Colonic mucosa (tissue), 4 donors: ENCODE measurements at regions not wholly inside any gene's neighbourhood (a gene's known extent, or its start where the extent isn't known, plus 50 kb on each side); places are given as distances from the start of the nearest gene placed in this dataset.

Experiments
- DNase-seq: peaks from one replicate; pipeline ENCODE4 v3.0.0-alpha.2; 2020
- H3K27ac ChIP-seq: fragments of 200-600 bp; one replicate; pipeline ENCODE4 v1.8.0; 2021
- H3K27me3 ChIP-seq: fragments of 200-600 bp; one replicate; pipeline ENCODE4 v1.8.0; 2021
- H3K36me3 ChIP-seq: fragments of 200-600 bp; one replicate; pipeline ENCODE4 v1.8.0; 2021
- H3K4me1 ChIP-seq: fragments of 200-600 bp; one replicate; pipeline ENCODE4 v1.8.0; 2021; ENCODE audit warnings: mild to moderate bottlenecking
- H3K4me3 ChIP-seq: fragments of 200-600 bp; one replicate; pipeline ENCODE4 v1.8.0; 2021
- H3K9ac ChIP-seq, 2 donors: one replicate each; pipeline ENCODE4 v1.7.0; 2013; ENCODE audit warnings: control low read depth in 2 of 2, low read depth in 2 of 2, low read length in 2 of 2
- H3K9me3 ChIP-seq: fragments of 200-600 bp; one replicate; pipeline ENCODE4 v1.8.0; 2021
- intact Hi-C: fragments of 100-400 bp; cut with DNase I; formaldehyde crosslinking; loops from one replicate; pipeline ENCODE4 v1.14.1; 2022
- TF ChIP-seq, protein P1 (sequence below): fragments of 200-600 bp; IDR thresholded peaks from one replicate; pipeline ENCODE4 v1.8.0; 2022; ENCODE audit warnings: antibody characterized with exemption, mild to moderate bottlenecking
- donor health status: healthy.
- donor health status: DM: no; HTN: no; CAD: no.
- donor health status: DM: no; HTN: no; CAD: no.

DNA sequence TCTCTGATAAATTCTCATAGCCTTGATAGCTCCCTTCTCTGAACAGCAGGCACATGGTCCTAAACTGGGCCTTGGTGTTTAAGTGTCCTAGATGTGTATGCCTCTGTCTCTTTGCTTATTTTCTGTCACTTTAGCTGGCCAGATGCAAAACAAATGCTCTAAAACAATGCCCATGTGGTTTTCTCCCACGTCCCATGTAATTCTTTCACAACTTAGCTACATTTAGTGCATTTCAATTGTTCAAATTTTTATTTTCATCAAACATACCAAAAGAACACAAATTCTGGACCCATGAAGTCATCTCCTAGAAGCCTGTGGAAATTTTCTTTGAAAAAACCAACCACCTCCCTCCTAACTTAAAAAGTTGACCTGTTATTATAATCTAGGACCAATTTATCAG is 491.3 kb upstream of the AGTR1 start:
- intact Hi-C loops, result no loop called here
- H3K36me3 ChIP-seq, result no peaks in the 10 kb centered on the region
- TF ChIP-seq, protein P1, sequence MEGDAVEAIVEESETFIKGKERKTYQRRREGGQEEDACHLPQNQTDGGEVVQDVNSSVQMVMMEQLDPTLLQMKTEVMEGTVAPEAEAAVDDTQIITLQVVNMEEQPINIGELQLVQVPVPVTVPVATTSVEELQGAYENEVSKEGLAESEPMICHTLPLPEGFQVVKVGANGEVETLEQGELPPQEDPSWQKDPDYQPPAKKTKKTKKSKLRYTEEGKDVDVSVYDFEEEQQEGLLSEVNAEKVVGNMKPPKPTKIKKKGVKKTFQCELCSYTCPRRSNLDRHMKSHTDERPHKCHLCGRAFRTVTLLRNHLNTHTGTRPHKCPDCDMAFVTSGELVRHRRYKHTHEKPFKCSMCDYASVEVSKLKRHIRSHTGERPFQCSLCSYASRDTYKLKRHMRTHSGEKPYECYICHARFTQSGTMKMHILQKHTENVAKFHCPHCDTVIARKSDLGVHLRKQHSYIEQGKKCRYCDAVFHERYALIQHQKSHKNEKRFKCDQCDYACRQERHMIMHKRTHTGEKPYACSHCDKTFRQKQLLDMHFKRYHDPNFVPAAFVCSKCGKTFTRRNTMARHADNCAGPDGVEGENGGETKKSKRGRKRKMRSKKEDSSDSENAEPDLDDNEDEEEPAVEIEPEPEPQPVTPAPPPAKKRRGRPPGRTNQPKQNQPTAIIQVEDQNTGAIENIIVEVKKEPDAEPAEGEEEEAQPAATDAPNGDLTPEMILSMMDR, result no peak
- H3K9me3 ChIP-seq, result no peaks in the 10 kb centered on the region
- H3K27me3 ChIP-seq, result no peaks in the 10 kb centered on the region
- no peak for DNase-seq
- H3K27ac ChIP-seq, result no peak overlapping the region
- no peak overlapping the region for H3K9ac ChIP-seq
- no peak overlapping the region for H3K4me3 ChIP-seq
- H3K4me1 ChIP-seq, result no peaks in the 10 kb centered on the region

DNA sequence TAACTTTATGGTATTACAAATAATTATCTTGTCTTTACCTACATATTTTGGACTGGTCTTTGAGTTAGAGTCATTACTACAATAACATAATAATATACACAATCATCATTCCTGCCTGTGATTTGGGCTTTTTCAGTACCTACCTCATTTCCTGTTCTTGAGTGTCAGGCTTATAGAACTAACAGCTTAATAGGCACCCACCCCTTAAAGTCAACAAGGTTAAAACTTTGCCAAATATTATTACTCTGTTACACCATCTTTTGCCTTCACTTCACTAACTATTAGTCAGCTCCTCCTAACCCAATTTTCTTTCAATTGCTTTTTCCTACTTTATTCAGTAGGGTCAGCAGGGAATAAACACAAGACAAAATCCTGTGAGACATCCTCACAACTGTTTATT is 488.7 kb upstream of the AGTR1 start:
- intact Hi-C loops, result no loop called here
- Histone ChIP-seq H3K9ac (no peak overlapping the region), H3K9me3 (no peaks in the 10 kb centered on the region), H3K27me3 (no peaks in the 10 kb centered on the region), H3K36me3 (no peaks in the 10 kb centered on the region), H3K27ac (no peak overlapping the region), H3K4me3 (no peak overlapping the region), H3K4me1 (no peaks in the 10 kb centered on the region)
- TF ChIP-seq, protein P1, result no peak
- DNase-seq, result no peak

DNA sequence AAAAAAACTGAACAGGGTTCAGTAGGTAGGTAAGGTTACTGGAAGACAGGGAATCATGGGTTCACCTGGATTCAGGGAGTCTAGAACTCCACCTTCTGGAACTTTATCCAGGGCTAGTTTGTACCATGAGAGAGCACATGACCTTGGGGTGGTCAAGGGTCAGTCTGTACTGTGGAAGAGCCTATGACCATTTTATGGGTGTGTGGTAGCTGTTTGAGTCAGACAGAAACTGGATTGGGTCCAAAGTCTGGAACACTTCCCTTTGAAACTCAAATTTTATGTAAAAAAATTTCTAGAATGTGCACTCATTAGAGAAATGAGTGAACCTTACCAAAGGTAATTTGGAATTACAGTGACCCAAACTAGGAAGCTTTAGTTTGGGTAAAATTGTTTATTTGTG is 486.0 kb upstream of the AGTR1 start:
- H3K4me3 ChIP-seq, result no peak overlapping the region
- intact Hi-C loops, result no loop called here
- no peaks in the 10 kb centered on the region for H3K4me1 ChIP-seq
- no peaks in the 10 kb centered on the region for H3K27me3 ChIP-seq
- DNase-seq, result peak; percentile 28
- no peak overlapping the region for H3K27ac ChIP-seq
- no peaks in the 10 kb centered on the region for H3K9me3 ChIP-seq
- H3K9ac ChIP-seq, result no peak overlapping the region
- H3K36me3 ChIP-seq, result no peaks in the 10 kb centered on the region
- TF ChIP-seq, protein P1, result no peak

DNA sequence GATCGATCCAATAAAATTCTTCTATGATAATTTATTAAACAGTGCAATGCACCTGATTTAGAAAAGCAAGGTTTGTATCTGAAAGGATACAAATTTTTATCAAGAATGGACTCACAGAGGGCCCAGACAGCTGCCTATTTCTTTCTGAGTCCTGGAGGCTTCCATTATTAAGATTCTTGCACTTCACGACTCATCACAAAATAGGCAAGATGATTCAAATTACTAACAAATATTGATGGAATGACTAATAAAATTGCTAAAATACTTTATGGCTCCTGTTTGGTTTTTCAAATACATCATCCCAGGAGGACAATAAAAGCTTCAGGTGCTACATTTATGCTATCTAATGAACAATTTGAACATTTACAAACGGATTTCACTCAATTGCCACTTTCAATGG is 483.0 kb upstream of the AGTR1 start:
- Histone ChIP-seq H3K4me3 (no peak overlapping the region), H3K9me3 (no peaks in the 10 kb centered on the region), H3K27me3 (no peaks in the 10 kb centered on the region), H3K4me1 (no peaks in the 10 kb centered on the region), H3K27ac (no peak overlapping the region), H3K36me3 (no peaks in the 10 kb centered on the region), H3K9ac (no peak overlapping the region)
- TF ChIP-seq, protein P1, result no peak
- intact Hi-C loops, result no loop called here
- no peak for DNase-seq

DNA sequence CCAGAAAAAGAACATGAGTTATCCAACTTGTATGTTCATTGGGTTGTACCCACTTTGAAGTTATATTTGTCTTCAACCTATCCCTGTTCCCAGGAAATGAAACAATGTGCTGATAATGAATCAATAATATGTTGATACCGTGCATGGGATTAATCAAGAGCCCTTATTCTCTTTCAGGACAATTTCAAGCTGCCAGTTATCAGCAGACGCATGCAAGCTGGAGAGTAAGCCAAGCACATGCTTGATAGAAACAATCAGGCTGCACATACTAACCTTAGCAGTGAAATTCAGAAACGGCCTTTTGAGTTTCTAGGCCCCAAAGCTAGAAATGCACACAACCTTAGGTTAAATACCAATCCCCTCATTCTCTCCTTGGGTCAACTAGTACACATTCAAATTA is 480.4 kb upstream of the AGTR1 start:
- no peaks in the 10 kb centered on the region for H3K9me3 ChIP-seq
- DNase-seq, result no peak
- TF ChIP-seq, protein P1, result no peak
- H3K9ac ChIP-seq, result no peak overlapping the region
- H3K4me3 ChIP-seq, result no peak overlapping the region
- H3K4me1 ChIP-seq, result no peaks in the 10 kb centered on the region
- H3K27me3 ChIP-seq, result no peaks in the 10 kb centered on the region
- H3K27ac ChIP-seq, result no peak overlapping the region
- intact Hi-C loops, result no loop called here
- H3K36me3 ChIP-seq, result no peaks in the 10 kb centered on the region

DNA sequence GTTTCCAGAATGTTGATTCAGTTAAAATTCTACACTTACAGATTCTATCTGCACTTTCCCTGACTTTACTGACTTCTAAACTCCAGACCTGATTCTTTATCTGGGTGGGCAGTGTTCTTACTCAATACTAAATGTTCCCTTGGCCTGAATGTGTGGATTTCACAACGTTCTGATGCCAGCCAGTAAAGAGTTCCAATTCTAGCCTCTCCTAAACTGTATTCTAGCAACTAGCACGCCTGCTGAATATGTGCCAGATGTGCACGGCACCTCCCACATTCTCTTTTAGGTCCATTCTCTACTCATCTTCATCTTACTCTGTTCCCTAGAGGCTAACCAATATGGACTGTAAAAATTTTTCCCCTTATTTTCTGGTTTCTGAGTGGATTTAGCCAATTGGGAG is 479.5 kb upstream of the AGTR1 start:
- no peak overlapping the region for H3K9ac ChIP-seq
- H3K4me1 ChIP-seq, result no peaks in the 10 kb centered on the region
- H3K36me3 ChIP-seq, result no peaks in the 10 kb centered on the region
- TF ChIP-seq, protein P1, result no peak
- no peak overlapping the region for H3K4me3 ChIP-seq
- intact Hi-C loops, result no loop called here
- no peaks in the 10 kb centered on the region for H3K9me3 ChIP-seq
- no peaks in the 10 kb centered on the region for H3K27me3 ChIP-seq
- H3K27ac ChIP-seq, result no peak overlapping the region
- no peak for DNase-seq
